Retinal pigment epithelial cell (primary cell): ENCODE measurements at regions not wholly inside any gene's neighbourhood (a gene's known extent, or its start where the extent isn't known, plus 50 kb on each side); places are given as distances from the start of the nearest gene placed in this dataset.

Experiments
- DNase-seq: peaks from one replicate; pipeline ENCODE4 v3.0.0-alpha.2; 2010; ENCODE audit warnings: low read depth
- H3K4me3 ChIP-seq: 2 replicates; pipeline ENCODE4 v1.5.1; 2011; ENCODE audit warnings: mild to moderate bottlenecking, low read length, control low read depth, moderate library complexity
- CTCF ChIP-seq: conservative IDR thresholded peaks from 2 replicates; pipeline ENCODE4 v1.5.1; 2011; ENCODE audit warnings: low read depth, low read length, control low read depth, inconsistent platforms

GRCh38 chr9:78612091-78612490 is 315.2 kb downstream of the PSAT1 start:
- TF ChIP-seq CTCF, result no peak
- no peak for DNase-seq
- H3K4me3 ChIP-seq, result no peak overlapping the region

GRCh38 chr9:78613006-78613405 is 316.1 kb downstream of the PSAT1 start:
- DNase-seq, result no peak
- no peak overlapping the region for H3K4me3 ChIP-seq
- TF ChIP-seq CTCF, result no peak

- no peak for DNase-seq
- TF ChIP-seq CTCF, result no peak
- H3K4me3 ChIP-seq, result no peak overlapping the region
These were observed 318.0 kb downstream of the PSAT1 start for GRCh38 chr9:78614892-78615291.

- no peak for DNase-seq
- no peak for TF ChIP-seq CTCF
- H3K4me3 ChIP-seq, result no peak overlapping the region
These were observed 318.4 kb downstream of the PSAT1 start for GRCh38 chr9:78615372-78615771.

- DNase-seq, result no peak
- TF ChIP-seq CTCF, result no peak
- H3K4me3 ChIP-seq, result no peak overlapping the region
These were observed 321.8 kb downstream of the PSAT1 start for GRCh38 chr9:78618735-78619134.

GRCh38 chr9:78620303-78620702 is 323.4 kb downstream of the PSAT1 start:
- H3K4me3 ChIP-seq, result no peak overlapping the region
- DNase-seq, result no peak
- TF ChIP-seq CTCF, result no peak

GRCh38 chr9:78620764-78621163 is 323.8 kb downstream of the PSAT1 start:
- TF ChIP-seq CTCF, result no peak
- no peak overlapping the region for H3K4me3 ChIP-seq
- no peak for DNase-seq
